ENCODE measurements at regions not wholly inside any gene's neighbourhood (a gene's known extent, or its start where the extent isn't known, plus 50 kb on each side); places are given as distances from the start of the nearest gene placed in this dataset.

- TF ChIP-seq EZH2 (IDR thresholded peaks at IDR 0.05) (no peak), POLR2AphosphoS5 (IDR thresholded peaks at IDR 0.05; ENCODE audit: borderline replicate concordance, low read depth, low read length) (no peak)
Observed at GRCh38 chr6:156391977-156392376, 385.2 kb upstream of the ARID1B start.

Measured in SK-N-MC (cell line).